IMR-90 (cell line): ENCODE measurements at regions not wholly inside any gene's neighbourhood (a gene's known extent, or its start where the extent isn't known, plus 50 kb on each side); places are given as distances from the start of the nearest gene placed in this dataset.

Experiments used
- BHLHE40 ChIP-seq: fragments of 150-350 bp; IDR thresholded peaks from 2 replicates; pipeline ENCODE4 v1.6.1; 2016; ENCODE audit warnings: mild to moderate bottlenecking, low read depth, low read length
- CHD1 ChIP-seq: IDR thresholded peaks from 2 replicates; pipeline ENCODE4 v1.6.1; 2012; ENCODE audit warnings: low read depth, low read length, improper control_type of control experiment
- CTCF ChIP-seq: conservative IDR thresholded peaks from 2 replicates; pipeline ENCODE4 v1.5.1; 2012; ENCODE audit warnings: mild to moderate bottlenecking, low read depth, low read length, improper control_type of control experiment
- MAFK ChIP-seq: IDR thresholded peaks from 2 replicates; pipeline ENCODE4 v1.6.1; 2012; ENCODE audit warnings: low read depth, low read length, improper control_type of control experiment
- MAZ ChIP-seq: IDR thresholded peaks from 2 replicates; pipeline ENCODE4 v1.6.1; 2012; ENCODE audit warnings: low read depth, mild to moderate bottlenecking, low read length, improper control_type of control experiment, moderate library complexity, borderline replicate concordance
- MXI1 ChIP-seq: IDR thresholded peaks from 2 replicates; pipeline ENCODE4 v1.6.1; 2012; ENCODE audit warnings: low read depth, mild to moderate bottlenecking, low read length, moderate library complexity, borderline replicate concordance
- POLR2A ChIP-seq: IDR thresholded peaks from 2 replicates; pipeline ENCODE4 v1.6.1; 2012; ENCODE audit warnings: mild to moderate bottlenecking, low read depth, low read length
- RAD21 ChIP-seq: IDR thresholded peaks from 2 replicates; pipeline ENCODE4 v1.6.1; 2012; ENCODE audit warnings: low read length, improper control_type of control experiment
- RCOR1 ChIP-seq: IDR thresholded peaks from 2 replicates; pipeline ENCODE4 v1.6.1; 2012; ENCODE audit warnings: mild to moderate bottlenecking, low read length, improper control_type of control experiment; ENCODE audit not compliant: insufficient replicate concordance
- RFX5 ChIP-seq: IDR thresholded peaks from 2 replicates; pipeline ENCODE4 v1.8.0; 2012; ENCODE audit warnings: low read depth, mild to moderate bottlenecking, low read length, moderate library complexity
- SMC3 ChIP-seq: fragments of 150-350 bp; IDR thresholded peaks from 2 replicates; pipeline ENCODE4 v1.6.1; 2016; ENCODE audit warnings: low read depth, mild to moderate bottlenecking, antibody characterized with exemption, low read length, moderate library complexity
- USF2 ChIP-seq: fragments of 150-350 bp; IDR thresholded peaks from 2 replicates; pipeline ENCODE4 v1.6.1; 2017; ENCODE audit warnings: mild to moderate bottlenecking, antibody characterized with exemption, low read length, low read depth

- TF ChIP-seq USF2 (no peak), CTCF (peak; percentile 33), RFX5 (no peak), POLR2A (no peak), MAZ (no peak), RCOR1 (no peak), SMC3 (peak; percentile 15; the same call in 1 of the 2 replicates), MAFK (no peak), CHD1 (no peak), MXI1 (no peak), RAD21 (peak; percentile 25), BHLHE40 (no peak)
These were observed 499.9 kb upstream of the SPHKAP start for GRCh38 chr2:228681426-228681825.
